A673 (cell line): ENCODE measurements at regions not wholly inside any gene's neighbourhood (a gene's known extent, or its start where the extent isn't known, plus 50 kb on each side); places are given as distances from the start of the nearest gene placed in this dataset.

Experiments
- EZH2 ChIP-seq: fragments of 200-600 bp; sonication (generic); IDR thresholded peaks from 2 replicates; pipeline ENCODE4 v1.6.1; 2017; ENCODE audit warnings: borderline replicate concordance, low read depth, mild to moderate bottlenecking, mixed read lengths, antibody characterized with exemption, low read length; ENCODE audit not compliant: poor library complexity, severe bottlenecking
- TF ChIP-seq, protein P1 (sequence below): fragments of 300-800, 200-600 bp; sonication (generic); conservative IDR thresholded peaks from 2 replicates; pipeline ENCODE4 v1.5.1; 2017; ENCODE audit warnings: low read depth, mild to moderate bottlenecking, antibody characterized with exemption, low read length, moderate library complexity, mixed read lengths

- TF ChIP-seq, protein P1, sequence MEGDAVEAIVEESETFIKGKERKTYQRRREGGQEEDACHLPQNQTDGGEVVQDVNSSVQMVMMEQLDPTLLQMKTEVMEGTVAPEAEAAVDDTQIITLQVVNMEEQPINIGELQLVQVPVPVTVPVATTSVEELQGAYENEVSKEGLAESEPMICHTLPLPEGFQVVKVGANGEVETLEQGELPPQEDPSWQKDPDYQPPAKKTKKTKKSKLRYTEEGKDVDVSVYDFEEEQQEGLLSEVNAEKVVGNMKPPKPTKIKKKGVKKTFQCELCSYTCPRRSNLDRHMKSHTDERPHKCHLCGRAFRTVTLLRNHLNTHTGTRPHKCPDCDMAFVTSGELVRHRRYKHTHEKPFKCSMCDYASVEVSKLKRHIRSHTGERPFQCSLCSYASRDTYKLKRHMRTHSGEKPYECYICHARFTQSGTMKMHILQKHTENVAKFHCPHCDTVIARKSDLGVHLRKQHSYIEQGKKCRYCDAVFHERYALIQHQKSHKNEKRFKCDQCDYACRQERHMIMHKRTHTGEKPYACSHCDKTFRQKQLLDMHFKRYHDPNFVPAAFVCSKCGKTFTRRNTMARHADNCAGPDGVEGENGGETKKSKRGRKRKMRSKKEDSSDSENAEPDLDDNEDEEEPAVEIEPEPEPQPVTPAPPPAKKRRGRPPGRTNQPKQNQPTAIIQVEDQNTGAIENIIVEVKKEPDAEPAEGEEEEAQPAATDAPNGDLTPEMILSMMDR = no peak
- TF ChIP-seq EZH2 = no peak
Measured at GRCh38 chrX:16063141-16063540, 60.2 kb upstream of the GRPR start.
